T-helper 1 cell (primary cell): ENCODE measurements at regions not wholly inside any gene's neighbourhood (a gene's known extent, or its start where the extent isn't known, plus 50 kb on each side); places are given as distances from the start of the nearest gene placed in this dataset.

Source experiments
- DNase-seq, 5 donors: peaks; one replicate each; pipeline ENCODE4 v3.0.0-alpha.2; 2012 to 2020

GRCh38 chr4:128381748-128382559 lies 94.3 kb upstream of the PGRMC2 start:
- DNase-seq = no peak

- no peak for DNase-seq
Observed at GRCh38 chr4:128380306-128380705, 92.7 kb upstream of the PGRMC2 start.

GRCh38 chr4:128379860-128380259 lies 92.2 kb upstream of the PGRMC2 start:
- DNase-seq = no peak

- no peak for DNase-seq
Observed at GRCh38 chr4:128378668-128379067, 91.1 kb upstream of the PGRMC2 start.

GRCh38 chr4:128376958-128377357 lies 89.3 kb upstream of the PGRMC2 start:
- no peak for DNase-seq

- no peak for DNase-seq
Observed at GRCh38 chr4:128376303-128376702, 88.7 kb upstream of the PGRMC2 start.

- DNase-seq = no peak
Observed at GRCh38 chr4:128373628-128374027, 86.0 kb upstream of the PGRMC2 start.

- DNase-seq = no peak
Observed at GRCh38 chr4:128371876-128372275, 84.3 kb upstream of the PGRMC2 start.

GRCh38 chr4:128371001-128371777 lies 83.6 kb upstream of the PGRMC2 start:
- no peak for DNase-seq

GRCh38 chr4:128366212-128366611 lies 78.6 kb upstream of the PGRMC2 start:
- DNase-seq = no peak

GRCh38 chr4:128364565-128364964 lies 77.0 kb upstream of the PGRMC2 start:
- DNase-seq = no peak

GRCh38 chr4:128363966-128364365 lies 76.4 kb upstream of the PGRMC2 start:
- no peak for DNase-seq

GRCh38 chr4:128362760-128363159 lies 75.1 kb upstream of the PGRMC2 start:
- DNase-seq = no peak

- DNase-seq = no peak
Observed at GRCh38 chr4:128359422-128359821, 71.8 kb upstream of the PGRMC2 start.

GRCh38 chr4:128358913-128359279 lies 71.3 kb upstream of the PGRMC2 start:
- DNase-seq = no peak

- DNase-seq = no peak
Observed at GRCh38 chr4:128358231-128358912, 70.8 kb upstream of the PGRMC2 start.

GRCh38 chr4:128357286-128357685 lies 69.7 kb upstream of the PGRMC2 start:
- no peak for DNase-seq

- no peak for DNase-seq
Observed at GRCh38 chr4:128355305-128355704, 67.7 kb upstream of the PGRMC2 start.

- DNase-seq = no peak
Observed at GRCh38 chr4:128354205-128354821, 66.7 kb upstream of the PGRMC2 start.

GRCh38 chr4:128353791-128354190 lies 66.2 kb upstream of the PGRMC2 start:
- DNase-seq = no peak

- DNase-seq = no peak
Observed at GRCh38 chr4:128351502-128351901, 63.9 kb upstream of the PGRMC2 start.

GRCh38 chr4:128350449-128351045 lies 62.9 kb upstream of the PGRMC2 start:
- DNase-seq = no peak

GRCh38 chr4:128349921-128350320 lies 62.3 kb upstream of the PGRMC2 start:
- DNase-seq = no peak
